HepG2 (cell line): ENCODE measurements at regions not wholly inside any gene's neighbourhood (a gene's known extent, or its start where the extent isn't known, plus 50 kb on each side); places are given as distances from the start of the nearest gene placed in this dataset.
A peak's percentile ranks its signal among the peaks of the same experiment; 100 is the strongest.

ENCODE experiments used
- CTCF ChIP-seq: sonication (generic); formaldehyde crosslinking; IDR thresholded peaks from 2 replicates; pipeline ENCODE4 v1.5.0; 2020; ENCODE audit warnings: mild to moderate bottlenecking, missing genetic modification reagents, moderate library complexity
- FOXK1 ChIP-seq: sonication (generic); formaldehyde crosslinking; IDR thresholded peaks from 2 replicates; pipeline ENCODE4 v1.4.0; 2020; ENCODE audit warnings: low read depth, missing genetic modification reagents, borderline replicate concordance
- KLF12 ChIP-seq: sonication (generic); formaldehyde crosslinking; IDR thresholded peaks from 2 replicates; pipeline ENCODE4 v1.4.0; 2020; ENCODE audit warnings: missing genetic modification reagents, borderline replicate concordance
- NR2F6 ChIP-seq, 2 experiments: IDR thresholded peaks; 2 replicates each; pipeline ENCODE4 v1.6.1; 2016; ENCODE audit warnings: antibody characterized with exemption in 1 of 2, mild to moderate bottlenecking in 1 of 2
- RBM39 ChIP-seq: fragments of 200-400 bp; formaldehyde crosslinking; IDR thresholded peaks from one replicate; pipeline ENCODE4 v1.6.1; 2018; ENCODE audit warnings: antibody characterized with exemption, mild to moderate bottlenecking, low read depth, low read length; ENCODE audit not compliant: poor library complexity, severe bottlenecking
- SALL1 ChIP-seq: sonication (generic); formaldehyde crosslinking; IDR thresholded peaks from 2 replicates; pipeline ENCODE4 v1.8.0; 2022; ENCODE audit warnings: mild to moderate bottlenecking, missing genetic modification reagents
- ZBTB14 ChIP-seq: sonication (generic); formaldehyde crosslinking; IDR thresholded peaks from 2 replicates; pipeline ENCODE4 v1.4.0; 2020; ENCODE audit warnings: missing genetic modification reagents
- ZHX2 ChIP-seq, 2 experiments: sonication (generic) in 1 of 2; formaldehyde crosslinking in 1 of 2; IDR thresholded peaks; 2 replicates each; pipeline versions ENCODE4 v1.6.1 to v1.9.0; 2014 to 2022; ENCODE audit warnings: antibody characterized with exemption in 1 of 2, borderline replicate concordance in 1 of 2, inconsistent platforms in 1 of 2, low read depth in 1 of 2, missing genetic modification reagents in 1 of 2
- ZNF124 ChIP-seq: sonication (generic); formaldehyde crosslinking; IDR thresholded peaks from 2 replicates; pipeline ENCODE4 v1.4.0; 2020; ENCODE audit warnings: missing genetic modification reagents
- ZNF547 ChIP-seq: sonication (generic); formaldehyde crosslinking; IDR thresholded peaks from 2 replicates; pipeline ENCODE4 v1.5.1; 2020; ENCODE audit warnings: mild to moderate bottlenecking, missing genetic modification reagents
- ZNF891 ChIP-seq: sonication (generic); formaldehyde crosslinking; IDR thresholded peaks from 2 replicates; pipeline ENCODE4 v1.5.0; 2020; ENCODE audit warnings: mild to moderate bottlenecking, missing genetic modification reagents
- TF ChIP-seq, protein P1 (sequence below): sonication (generic); IDR thresholded peaks from 2 replicates; pipeline ENCODE4 v1.6.1; 2016; ENCODE audit warnings: low read depth, borderline replicate concordance
- TF ChIP-seq, protein P2 (sequence below): sonication (generic); formaldehyde crosslinking; IDR thresholded peaks from 2 replicates; pipeline ENCODE4; 2020; ENCODE audit warnings: missing genetic modification reagents, mild to moderate bottlenecking, borderline replicate concordance

DNA sequence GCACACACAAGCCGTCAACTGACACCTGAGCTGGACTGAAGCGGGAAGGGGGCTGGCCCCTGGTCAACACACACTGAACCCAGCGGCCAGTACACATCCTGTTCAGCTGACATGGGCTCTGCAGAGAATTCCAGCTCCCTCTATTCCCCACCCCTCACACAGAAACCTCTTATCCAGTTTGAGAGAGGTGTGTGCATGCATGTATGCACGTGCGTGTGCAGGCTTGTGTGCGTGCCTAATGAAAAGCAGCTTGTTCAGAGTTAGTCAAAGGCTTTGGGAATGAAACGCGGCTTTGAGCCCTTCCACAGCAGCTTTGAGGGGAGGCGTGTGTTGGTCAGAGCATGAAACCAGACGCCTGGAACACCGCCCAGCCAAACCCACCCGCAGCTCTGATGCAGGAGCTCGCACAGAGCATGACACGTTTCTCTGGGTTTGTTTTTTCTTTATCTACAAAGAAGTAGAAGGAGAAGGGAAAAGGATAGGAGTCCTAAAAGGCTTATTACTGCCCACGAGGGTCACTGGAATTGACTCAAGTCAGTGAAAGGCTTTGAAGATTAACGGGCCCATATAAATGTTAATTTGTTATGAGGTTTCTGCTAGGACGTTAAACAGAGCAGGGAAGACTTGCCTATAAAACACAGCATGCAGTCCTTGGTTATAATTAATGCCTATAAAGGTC, 184.2 kb downstream of the ETS2 start (continued):
- TF ChIP-seq KLF12 (CRISPR knock-in tag) (no peak), NR2F6 (IDR thresholded peaks at IDR 0.05) (no peak), NR2F6 (CRISPR knock-in tag; IDR thresholded peaks at IDR 0.05) (no peak; the same call in 1 of the 2 replicates), CTCF (CRISPR knock-in tag) (0 out of 2 replicates have a peak, but pooled peaks have one; percentile 7), ZNF124 (CRISPR knock-in tag) (0 out of 2 replicates have a peak, but pooled peaks have one; percentile 64), SALL1 (CRISPR knock-in tag) (peak; percentile 91), FOXK1 (CRISPR knock-in tag) (no peak), ZNF547 (CRISPR knock-in tag) (peak; percentile 61; the same call in 1 of the 2 replicates), ZNF891 (CRISPR knock-in tag) (peak; percentile 55; the same call in 1 of the 2 replicates), ZHX2 (IDR thresholded peaks at IDR 0.05; ENCODE audit: low read depth) (peak; percentile 83), ZHX2 (CRISPR knock-in tag; IDR thresholded peaks at IDR 0.05; ENCODE audit: borderline replicate concordance) (no peak), RBM39 (no peak), ZBTB14 (CRISPR knock-in tag) (no peak)
- TF ChIP-seq, protein P1, sequence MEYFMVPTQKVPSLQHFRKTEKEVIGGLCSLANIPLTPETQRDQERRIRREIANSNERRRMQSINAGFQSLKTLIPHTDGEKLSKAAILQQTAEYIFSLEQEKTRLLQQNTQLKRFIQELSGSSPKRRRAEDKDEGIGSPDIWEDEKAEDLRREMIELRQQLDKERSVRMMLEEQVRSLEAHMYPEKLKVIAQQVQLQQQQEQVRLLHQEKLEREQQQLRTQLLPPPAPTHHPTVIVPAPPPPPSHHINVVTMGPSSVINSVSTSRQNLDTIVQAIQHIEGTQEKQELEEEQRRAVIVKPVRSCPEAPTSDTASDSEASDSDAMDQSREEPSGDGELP = peak; percentile 93
- TF ChIP-seq, protein P2, sequence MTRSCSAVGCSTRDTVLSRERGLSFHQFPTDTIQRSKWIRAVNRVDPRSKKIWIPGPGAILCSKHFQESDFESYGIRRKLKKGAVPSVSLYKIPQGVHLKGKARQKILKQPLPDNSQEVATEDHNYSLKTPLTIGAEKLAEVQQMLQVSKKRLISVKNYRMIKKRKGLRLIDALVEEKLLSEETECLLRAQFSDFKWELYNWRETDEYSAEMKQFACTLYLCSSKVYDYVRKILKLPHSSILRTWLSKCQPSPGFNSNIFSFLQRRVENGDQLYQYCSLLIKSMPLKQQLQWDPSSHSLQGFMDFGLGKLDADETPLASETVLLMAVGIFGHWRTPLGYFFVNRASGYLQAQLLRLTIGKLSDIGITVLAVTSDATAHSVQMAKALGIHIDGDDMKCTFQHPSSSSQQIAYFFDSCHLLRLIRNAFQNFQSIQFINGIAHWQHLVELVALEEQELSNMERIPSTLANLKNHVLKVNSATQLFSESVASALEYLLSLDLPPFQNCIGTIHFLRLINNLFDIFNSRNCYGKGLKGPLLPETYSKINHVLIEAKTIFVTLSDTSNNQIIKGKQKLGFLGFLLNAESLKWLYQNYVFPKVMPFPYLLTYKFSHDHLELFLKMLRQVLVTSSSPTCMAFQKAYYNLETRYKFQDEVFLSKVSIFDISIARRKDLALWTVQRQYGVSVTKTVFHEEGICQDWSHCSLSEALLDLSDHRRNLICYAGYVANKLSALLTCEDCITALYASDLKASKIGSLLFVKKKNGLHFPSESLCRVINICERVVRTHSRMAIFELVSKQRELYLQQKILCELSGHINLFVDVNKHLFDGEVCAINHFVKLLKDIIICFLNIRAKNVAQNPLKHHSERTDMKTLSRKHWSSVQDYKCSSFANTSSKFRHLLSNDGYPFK (CRISPR knock-in tag) = 0 out of 2 replicates have a peak, but pooled peaks have one; percentile 4
